DOHH2 (cell line): ENCODE measurements at regions not wholly inside any gene's neighbourhood (a gene's known extent, or its start where the extent isn't known, plus 50 kb on each side); places are given as distances from the start of the nearest gene placed in this dataset.

Experiments used
- H3F3A ChIP-seq: fragments of 200-600 bp; sonication (generic), shearing (Covaris generic); 2 replicates; pipeline ENCODE4 v1.6.0; 2016; ENCODE audit warnings: antibody characterized with exemption, mild to moderate bottlenecking; ENCODE audit not compliant: control insufficient read depth, insufficient read depth
- H3K27ac ChIP-seq: fragments of 200-600 bp; sonication (generic); 2 replicates; pipeline ENCODE4 v1.5.1; 2014; ENCODE audit warnings: low read depth, mild to moderate bottlenecking, low read length, moderate library complexity
- H3K27me3 ChIP-seq: fragments of 200-600 bp; sonication (generic); 2 replicates; pipeline ENCODE4 v1.6.1; 2014; ENCODE audit warnings: mild to moderate bottlenecking, low read length, mixed read lengths; ENCODE audit not compliant: control insufficient read depth
- H3K36me3 ChIP-seq: fragments of 200-600 bp; sonication (generic); 2 replicates; pipeline ENCODE4 v1.6.1; 2014; ENCODE audit warnings: mild to moderate bottlenecking, low read length, moderate library complexity, mixed read lengths; ENCODE audit not compliant: control insufficient read depth
- H3K4me1 ChIP-seq: fragments of 200-600 bp; sonication (generic); 2 replicates; pipeline ENCODE4 v1.6.1; 2014; ENCODE audit warnings: mild to moderate bottlenecking, low read length, mixed read lengths; ENCODE audit not compliant: control insufficient read depth
- H3K4me2 ChIP-seq: fragments of 200-600 bp; sonication (generic); 2 replicates; pipeline ENCODE4 v1.6.0; 2014; ENCODE audit warnings: mild to moderate bottlenecking, low read length, moderate library complexity
- H3K4me3 ChIP-seq: fragments of 200-600 bp; sonication (generic); 2 replicates; pipeline ENCODE4 v1.5.1; 2014; ENCODE audit warnings: mild to moderate bottlenecking, low read length, mixed read lengths
- H3K79me2 ChIP-seq: fragments of 200-600 bp; sonication (generic); 2 replicates; pipeline ENCODE4 v1.6.1; 2014; ENCODE audit warnings: mild to moderate bottlenecking, low read length, mixed read lengths; ENCODE audit not compliant: control insufficient read depth
- H3K9me2 ChIP-seq: fragments of 200-600 bp; sonication (generic); replicated peaks from 2 replicates; pipeline ENCODE4 v1.6.1; 2014; ENCODE audit warnings: mild to moderate bottlenecking, low read length, mixed read lengths; ENCODE audit not compliant: control insufficient read depth
- H3K9me3 ChIP-seq: fragments of 200-600 bp; sonication (generic); 2 replicates; pipeline ENCODE4 v1.6.1; 2014; ENCODE audit warnings: antibody characterized with exemption, low read length, mixed read lengths; ENCODE audit not compliant: control insufficient read depth, insufficient read depth
- H4K20me1 ChIP-seq: fragments of 200-600 bp; sonication (generic); 2 replicates; pipeline ENCODE4 v1.6.0; 2014; ENCODE audit warnings: low read depth, mild to moderate bottlenecking, antibody characterized with exemption, low read length, moderate library complexity; ENCODE audit not compliant: control insufficient read depth, insufficient read depth
- EZH2phosphoT487 ChIP-seq: fragments of 200-600 bp; sonication (generic); IDR thresholded peaks from 2 replicates; pipeline ENCODE4 v1.6.1; 2017; ENCODE audit warnings: borderline replicate concordance, mild to moderate bottlenecking, antibody characterized with exemption, low read length, moderate library complexity, mixed read lengths
- TF ChIP-seq, protein P1 (sequence below): fragments of 200-600 bp; sonication (generic); IDR thresholded peaks from one replicate; pipeline ENCODE4 v1.5.1; 2014; ENCODE audit warnings: antibody characterized with exemption, mild to moderate bottlenecking, low read depth, low read length; ENCODE audit not compliant: poor library complexity, severe bottlenecking

DNA sequence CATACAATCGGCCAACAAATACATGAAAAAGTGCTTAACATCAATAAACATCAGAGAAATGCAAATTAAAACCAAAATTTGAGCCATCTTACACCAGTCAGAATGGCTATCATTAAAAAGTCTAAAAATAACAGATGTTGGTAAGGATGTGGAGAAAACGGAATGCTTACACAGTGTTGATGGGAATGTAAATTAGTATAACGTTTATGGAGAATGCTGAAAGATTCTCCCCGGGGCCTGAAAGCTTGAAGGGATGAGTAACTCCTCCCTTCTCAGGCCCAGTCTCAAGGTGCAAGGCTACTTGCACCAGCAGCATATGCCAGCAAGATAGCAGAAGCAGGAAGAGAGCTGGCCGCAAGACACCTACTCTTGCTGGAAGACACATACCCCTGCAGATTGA, 123.7 kb upstream of the NLGN1 start:
- Histone ChIP-seq H3K27me3 (no peaks in the 10 kb centered on the region), H4K20me1 (no peaks in the 10 kb centered on the region), H3K9me2 (no peaks in the 10 kb centered on the region), H3K4me2 (no peak overlapping the region), H3K9me3 (no peaks in the 10 kb centered on the region), H3K79me2 (no peaks in the 10 kb centered on the region), H3F3A (no peaks in the 10 kb centered on the region), H3K36me3 (no peaks in the 10 kb centered on the region), H3K4me3 (no peak overlapping the region), H3K4me1 (no peaks in the 10 kb centered on the region), H3K27ac (no peak overlapping the region)
- TF ChIP-seq, protein P1, sequence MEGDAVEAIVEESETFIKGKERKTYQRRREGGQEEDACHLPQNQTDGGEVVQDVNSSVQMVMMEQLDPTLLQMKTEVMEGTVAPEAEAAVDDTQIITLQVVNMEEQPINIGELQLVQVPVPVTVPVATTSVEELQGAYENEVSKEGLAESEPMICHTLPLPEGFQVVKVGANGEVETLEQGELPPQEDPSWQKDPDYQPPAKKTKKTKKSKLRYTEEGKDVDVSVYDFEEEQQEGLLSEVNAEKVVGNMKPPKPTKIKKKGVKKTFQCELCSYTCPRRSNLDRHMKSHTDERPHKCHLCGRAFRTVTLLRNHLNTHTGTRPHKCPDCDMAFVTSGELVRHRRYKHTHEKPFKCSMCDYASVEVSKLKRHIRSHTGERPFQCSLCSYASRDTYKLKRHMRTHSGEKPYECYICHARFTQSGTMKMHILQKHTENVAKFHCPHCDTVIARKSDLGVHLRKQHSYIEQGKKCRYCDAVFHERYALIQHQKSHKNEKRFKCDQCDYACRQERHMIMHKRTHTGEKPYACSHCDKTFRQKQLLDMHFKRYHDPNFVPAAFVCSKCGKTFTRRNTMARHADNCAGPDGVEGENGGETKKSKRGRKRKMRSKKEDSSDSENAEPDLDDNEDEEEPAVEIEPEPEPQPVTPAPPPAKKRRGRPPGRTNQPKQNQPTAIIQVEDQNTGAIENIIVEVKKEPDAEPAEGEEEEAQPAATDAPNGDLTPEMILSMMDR: no peak
- no peak for TF ChIP-seq EZH2phosphoT487

DNA sequence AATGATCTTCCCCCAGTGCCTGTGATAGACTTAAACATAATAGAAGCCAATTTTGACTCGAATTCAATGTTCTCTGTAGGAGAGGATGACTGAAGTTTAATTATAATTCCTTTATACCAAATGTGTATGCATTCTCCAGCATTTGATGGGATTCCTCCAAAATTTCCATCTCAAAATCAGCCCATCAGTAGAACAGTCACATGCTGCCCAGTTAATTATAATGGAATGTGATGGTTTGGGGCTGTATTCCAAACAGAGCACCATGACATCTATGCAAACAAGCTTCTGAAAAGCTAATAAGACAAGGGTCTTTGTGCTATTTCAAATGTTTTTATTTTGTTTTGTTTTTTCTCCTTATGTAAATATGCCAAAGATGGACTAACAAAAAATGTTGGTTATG, 127.7 kb upstream of the SPATA16 start:
- Histone ChIP-seq H3K27ac (no peak overlapping the region), H4K20me1 (no peaks in the 10 kb centered on the region), H3K36me3 (no peaks in the 10 kb centered on the region), H3F3A (no peaks in the 10 kb centered on the region), H3K4me1 (no peaks in the 10 kb centered on the region), H3K9me3 (no peaks in the 10 kb centered on the region), H3K4me2 (no peak overlapping the region), H3K79me2 (no peaks in the 10 kb centered on the region), H3K27me3 (no peaks in the 10 kb centered on the region), H3K4me3 (no peak overlapping the region), H3K9me2 (no peaks in the 10 kb centered on the region)
- TF ChIP-seq, protein P1: no peak
- no peak for TF ChIP-seq EZH2phosphoT487

DNA sequence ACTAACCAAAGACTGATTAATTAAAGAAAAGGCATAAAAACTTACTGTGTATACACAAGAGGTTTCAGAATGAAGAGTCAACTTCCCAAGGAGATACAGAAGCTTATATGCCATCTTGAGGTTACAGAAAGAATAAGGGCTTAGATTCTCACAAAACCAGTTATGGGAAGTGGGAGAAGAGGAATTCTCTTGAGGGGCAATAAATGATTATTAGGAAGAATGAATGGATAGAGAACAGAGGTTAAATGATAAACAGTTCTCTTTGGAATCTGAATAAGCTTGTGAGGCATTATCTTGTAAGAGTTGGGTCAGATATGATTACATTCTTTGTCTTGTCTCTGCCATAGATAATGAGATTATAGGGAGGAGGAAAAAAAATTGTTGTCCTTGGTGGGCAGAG, 126.7 kb upstream of the SPATA16 start:
- Histone ChIP-seq H3F3A (no peaks in the 10 kb centered on the region), H3K9me2 (no peaks in the 10 kb centered on the region), H3K4me3 (no peak overlapping the region), H3K27me3 (no peaks in the 10 kb centered on the region), H3K79me2 (no peaks in the 10 kb centered on the region), H4K20me1 (no peaks in the 10 kb centered on the region), H3K4me1 (no peaks in the 10 kb centered on the region), H3K4me2 (no peak overlapping the region), H3K9me3 (no peaks in the 10 kb centered on the region), H3K27ac (no peak overlapping the region), H3K36me3 (no peaks in the 10 kb centered on the region)
- TF ChIP-seq EZH2phosphoT487: no peak
- TF ChIP-seq, protein P1: no peak

DNA sequence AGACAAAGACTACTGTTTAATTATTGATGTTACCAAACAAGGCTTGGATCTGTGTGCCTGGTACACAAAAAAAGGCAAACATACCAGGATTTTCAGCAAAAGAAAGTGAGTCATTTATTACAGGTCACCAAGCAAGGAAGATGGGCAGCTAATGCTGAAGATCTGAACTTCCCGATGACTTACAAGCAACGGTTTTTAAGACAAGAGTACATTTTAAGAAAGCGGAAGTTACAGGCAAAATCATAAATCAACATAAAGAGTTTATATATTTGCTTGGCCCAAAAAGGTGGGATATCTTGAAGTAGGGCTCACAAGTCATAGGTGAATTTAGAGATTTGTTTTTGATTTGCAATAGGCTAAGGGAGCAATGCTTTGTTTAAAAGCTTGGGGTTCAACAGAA, 125.4 kb upstream of the SPATA16 start:
- Histone ChIP-seq H3K9me3 (no peaks in the 10 kb centered on the region), H3K4me1 (no peaks in the 10 kb centered on the region), H3K4me3 (no peak overlapping the region), H3K36me3 (no peaks in the 10 kb centered on the region), H3F3A (no peaks in the 10 kb centered on the region), H3K27ac (no peak overlapping the region), H3K4me2 (no peak overlapping the region), H3K9me2 (no peaks in the 10 kb centered on the region), H3K27me3 (no peaks in the 10 kb centered on the region), H4K20me1 (no peaks in the 10 kb centered on the region), H3K79me2 (no peaks in the 10 kb centered on the region)
- TF ChIP-seq, protein P1: no peak
- no peak for TF ChIP-seq EZH2phosphoT487
